ENCODE measurements at regions not wholly inside any gene's neighbourhood (a gene's known extent, or its start where the extent isn't known, plus 50 kb on each side); places are given as distances from the start of the nearest gene placed in this dataset.

DNA sequence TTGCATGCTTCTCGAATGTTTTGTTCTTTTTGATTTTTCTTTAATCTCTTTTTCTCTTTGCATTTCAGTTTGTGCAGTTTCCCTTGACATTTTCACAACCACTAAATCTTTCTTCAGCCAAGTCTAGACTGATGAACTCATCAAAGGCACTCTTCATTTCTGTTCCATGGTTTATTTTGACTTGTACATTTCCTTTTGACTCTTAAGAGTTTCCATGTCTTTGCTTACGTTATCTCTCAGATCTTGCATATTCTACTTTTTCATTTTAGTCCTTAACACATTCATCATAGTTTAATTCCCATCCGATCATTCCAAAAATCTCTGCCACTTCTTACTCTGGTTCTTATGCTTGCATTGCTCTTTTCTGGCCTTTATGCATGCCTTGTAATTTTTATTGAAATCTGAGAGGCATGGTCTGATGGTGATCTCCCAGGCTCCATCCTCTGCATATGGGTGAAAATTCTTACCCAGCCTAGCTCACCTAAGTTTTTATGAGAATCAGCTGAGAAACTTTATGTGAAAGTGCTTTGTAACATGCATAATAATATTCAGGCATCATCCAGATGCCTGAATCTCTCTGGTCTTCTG, 202.8 kb upstream of the IGFBP3 start:
- DNase-seq: no peak
- Histone ChIP-seq H3K4me3 (no peak overlapping the region), H3K36me3 (no peaks in the 10 kb centered on the region), H3K4me1 (no peaks in the 10 kb centered on the region), H3K27me3 (no peaks in the 10 kb centered on the region), H3K27ac (no peak overlapping the region), H3K9me3 (no peaks in the 10 kb centered on the region)
- intact Hi-C loops (cut with DNase I): no loop called here
- no peak for ATAC-seq
- TF ChIP-seq, protein P1, sequence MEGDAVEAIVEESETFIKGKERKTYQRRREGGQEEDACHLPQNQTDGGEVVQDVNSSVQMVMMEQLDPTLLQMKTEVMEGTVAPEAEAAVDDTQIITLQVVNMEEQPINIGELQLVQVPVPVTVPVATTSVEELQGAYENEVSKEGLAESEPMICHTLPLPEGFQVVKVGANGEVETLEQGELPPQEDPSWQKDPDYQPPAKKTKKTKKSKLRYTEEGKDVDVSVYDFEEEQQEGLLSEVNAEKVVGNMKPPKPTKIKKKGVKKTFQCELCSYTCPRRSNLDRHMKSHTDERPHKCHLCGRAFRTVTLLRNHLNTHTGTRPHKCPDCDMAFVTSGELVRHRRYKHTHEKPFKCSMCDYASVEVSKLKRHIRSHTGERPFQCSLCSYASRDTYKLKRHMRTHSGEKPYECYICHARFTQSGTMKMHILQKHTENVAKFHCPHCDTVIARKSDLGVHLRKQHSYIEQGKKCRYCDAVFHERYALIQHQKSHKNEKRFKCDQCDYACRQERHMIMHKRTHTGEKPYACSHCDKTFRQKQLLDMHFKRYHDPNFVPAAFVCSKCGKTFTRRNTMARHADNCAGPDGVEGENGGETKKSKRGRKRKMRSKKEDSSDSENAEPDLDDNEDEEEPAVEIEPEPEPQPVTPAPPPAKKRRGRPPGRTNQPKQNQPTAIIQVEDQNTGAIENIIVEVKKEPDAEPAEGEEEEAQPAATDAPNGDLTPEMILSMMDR (IDR thresholded peaks at IDR 0.05): no peak

- no peak for ATAC-seq
- TF ChIP-seq, protein P1 (IDR thresholded peaks at IDR 0.05): no peak
- no peaks in the 10 kb centered on the region for H3K27me3 ChIP-seq
- no peaks in the 10 kb centered on the region for H3K36me3 ChIP-seq
- DNase-seq: no peak
- intact Hi-C loops (cut with DNase I): no loop called here
- H3K4me1 ChIP-seq: no peaks in the 10 kb centered on the region
- no peak overlapping the region for H3K27ac ChIP-seq
- no peak overlapping the region for H3K4me3 ChIP-seq
- H3K9me3 ChIP-seq: no peaks in the 10 kb centered on the region
Measured at GRCh38 chr7:46115410-46115809, 194.3 kb upstream of the IGFBP3 start.

DNA sequence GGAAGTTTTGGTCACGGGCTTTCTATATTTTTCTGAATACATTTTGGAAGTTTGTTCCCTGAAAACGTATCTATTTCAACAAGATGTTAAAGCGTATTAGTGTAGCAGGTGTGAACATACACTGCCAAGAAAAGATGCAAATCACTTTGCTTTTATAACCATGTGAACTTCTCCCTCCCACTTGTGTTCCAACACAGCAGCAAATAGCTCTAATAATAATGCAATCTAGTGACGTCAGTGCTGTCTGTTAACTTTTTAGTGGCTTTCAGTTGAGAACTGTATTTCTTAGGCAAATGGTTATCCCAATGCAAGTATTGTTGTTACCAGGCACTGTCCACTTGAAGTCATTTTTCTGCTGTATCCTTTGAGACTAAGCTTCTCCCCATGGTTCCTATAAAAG, 188.4 kb upstream of the IGFBP3 start:
- H3K27me3 ChIP-seq: no peaks in the 10 kb centered on the region
- DNase-seq (no peak), ATAC-seq (no peak)
- H3K27ac ChIP-seq: no peak overlapping the region
- no peaks in the 10 kb centered on the region for H3K9me3 ChIP-seq
- TF ChIP-seq, protein P1 (IDR thresholded peaks at IDR 0.05): no peak
- no peaks in the 10 kb centered on the region for H3K36me3 ChIP-seq
- H3K4me3 ChIP-seq: no peak overlapping the region
- intact Hi-C loops (cut with DNase I): no loop called here
- no peaks in the 10 kb centered on the region for H3K4me1 ChIP-seq

- TF ChIP-seq, protein P1 (IDR thresholded peaks at IDR 0.05): no peak
- no peak overlapping the region for H3K4me3 ChIP-seq
- H3K9me3 ChIP-seq: no peaks in the 10 kb centered on the region
- intact Hi-C loops (cut with DNase I): no loop called here
- no peak overlapping the region for H3K27ac ChIP-seq
- no peak for ATAC-seq
- no peaks in the 10 kb centered on the region for H3K36me3 ChIP-seq
- no peaks in the 10 kb centered on the region for H3K27me3 ChIP-seq
- H3K4me1 ChIP-seq: no peaks in the 10 kb centered on the region
- no peak for DNase-seq
Measured at GRCh38 chr7:46108272-46108671, 187.2 kb upstream of the IGFBP3 start.

DNA sequence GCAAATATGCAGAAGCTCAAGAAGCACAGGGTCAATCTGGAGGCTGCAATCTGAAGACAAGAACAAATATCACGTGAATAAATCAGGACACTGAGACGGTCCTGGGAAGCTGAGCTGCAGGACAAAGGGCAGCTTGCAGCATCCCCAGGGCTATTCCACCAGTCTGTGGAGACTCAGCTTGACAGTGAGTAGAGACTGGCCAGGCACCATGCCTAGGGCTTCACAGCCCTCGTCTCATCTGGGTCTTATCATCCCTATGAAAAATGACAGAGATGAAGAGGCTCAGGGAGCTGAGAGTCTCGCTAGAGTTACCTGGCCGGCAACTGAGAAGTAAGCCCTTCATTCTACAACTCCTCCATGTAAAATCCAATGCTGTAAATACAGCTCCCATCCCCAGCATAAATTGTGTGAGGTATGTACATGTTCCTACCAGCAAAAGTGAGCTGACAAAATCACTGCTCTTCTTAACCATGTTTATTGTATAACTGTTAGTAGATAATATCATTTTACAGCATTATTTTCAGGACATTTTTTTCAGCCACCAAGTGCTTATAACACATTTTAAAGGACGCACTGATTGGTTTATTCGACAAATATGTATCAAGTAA, 186.6 kb upstream of the IGFBP3 start:
- Histone ChIP-seq H3K36me3 (no peaks in the 10 kb centered on the region), H3K4me1 (no peaks in the 10 kb centered on the region), H3K27ac (no peak overlapping the region), H3K27me3 (no peaks in the 10 kb centered on the region), H3K9me3 (no peaks in the 10 kb centered on the region), H3K4me3 (no peak overlapping the region)
- TF ChIP-seq, protein P1 (IDR thresholded peaks at IDR 0.05): no peak
- intact Hi-C loops (cut with DNase I): no loop called here
- ATAC-seq: no peak
- DNase-seq: no peak

Data from left lung (tissue), 4 donors.